ENCODE measurements at regions not wholly inside any gene's neighbourhood (a gene's known extent, or its start where the extent isn't known, plus 50 kb on each side); places are given as distances from the start of the nearest gene placed in this dataset.
"Not testable (repeated sequence)": the region's sequence is repeated elsewhere in the genome, so short reads cannot be mapped to it uniquely, and the experiment has no call there.

- no peak for DNase-seq
Observed at GRCh38 chr5:148708854-148709253, 54.5 kb upstream of the HTR4 start.

- DNase-seq: no peak
Observed at GRCh38 chr5:148711961-148712360, 57.6 kb upstream of the HTR4 start.

- no peak for DNase-seq
Observed at GRCh38 chr5:148713735-148714508, 59.6 kb upstream of the HTR4 start.

- DNase-seq: no peak
Observed at GRCh38 chr5:148716716-148717115, 62.4 kb upstream of the HTR4 start.

GRCh38 chr5:148717668-148718067, 63.3 kb upstream of the HTR4 start:
- no peak for DNase-seq

- DNase-seq: no peak
Observed at GRCh38 chr5:148719605-148720004, 65.3 kb upstream of the HTR4 start.

- DNase-seq: no peak
Observed at GRCh38 chr5:148720257-148720656, 65.9 kb upstream of the HTR4 start.

- no peak for DNase-seq
Observed at GRCh38 chr5:148723143-148723542, 68.8 kb upstream of the HTR4 start.

GRCh38 chr5:148725675-148726074, 71.3 kb upstream of the HTR4 start:
- DNase-seq: no peak

GRCh38 chr5:148729182-148729581, 74.9 kb upstream of the HTR4 start:
- DNase-seq: peak; percentile 28

- no peak for DNase-seq
Observed at GRCh38 chr5:148730270-148730669, 75.9 kb upstream of the HTR4 start.

GRCh38 chr5:148730942-148731898, 76.9 kb upstream of the HTR4 start:
- peak; percentile 78 for DNase-seq

GRCh38 chr5:148732692-148733091, 78.4 kb upstream of the HTR4 start:
- DNase-seq: no peak

GRCh38 chr5:148733601-148734438, 79.5 kb upstream of the HTR4 start:
- DNase-seq: peak; percentile 52

GRCh38 chr5:148734518-148734917, 80.2 kb upstream of the HTR4 start:
- DNase-seq: no peak

GRCh38 chr5:148735301-148735835, 81.0 kb upstream of the HTR4 start:
- no peak for DNase-seq

GRCh38 chr5:148739023-148739422, 84.7 kb upstream of the HTR4 start:
- no peak for DNase-seq

GRCh38 chr5:148739524-148739923, 85.2 kb upstream of the HTR4 start:
- no peak for DNase-seq

- no peak for DNase-seq
Observed at GRCh38 chr5:148740079-148740858, 85.9 kb upstream of the HTR4 start.

- peak; percentile 26 for DNase-seq
Observed at GRCh38 chr5:148740966-148741742, 85.3 kb upstream of the ADRB2 start.

GRCh38 chr5:148741766-148742165, 84.6 kb upstream of the ADRB2 start:
- not testable (repeated sequence) for DNase-seq
